Activated CD4-positive, alpha-beta T cell treated with anti-CD3 and anti-CD28 coated beads, Interleukin-2, amount 10 ng/mL, durations not matched to agents 24 days and 14 days (primary cell): ENCODE measurements at regions not wholly inside any gene's neighbourhood (a gene's known extent, or its start where the extent isn't known, plus 50 kb on each side); places are given as distances from the start of the nearest gene placed in this dataset.

Experiments used
- DNase-seq: peaks from one replicate; pipeline ENCODE4 v3.0.0; 2022
- H3K27ac Mint-ChIP-seq: one replicate; pipeline ENCODE4 v1.8.0; 2022; ENCODE audit warnings: mild to moderate bottlenecking, mixed read lengths
- H3K27me3 Mint-ChIP-seq: one replicate; pipeline ENCODE4 v1.8.0; 2022; ENCODE audit warnings: mixed read lengths
- H3K36me3 Mint-ChIP-seq: one replicate; pipeline ENCODE4 v1.8.0; 2022; ENCODE audit warnings: low read depth, mild to moderate bottlenecking, mixed read lengths
- H3K4me1 Mint-ChIP-seq: one replicate; pipeline ENCODE4 v1.8.0; 2021; ENCODE audit warnings: mixed read lengths
- H3K4me3 Mint-ChIP-seq: one replicate; pipeline ENCODE4 v1.8.0; 2022; ENCODE audit warnings: mild to moderate bottlenecking, moderate library complexity, mixed read lengths
- H3K9me3 Mint-ChIP-seq: one replicate; pipeline ENCODE4 v1.8.0; 2021; ENCODE audit warnings: mixed read lengths
- intact Hi-C: fragments of 100-400 bp; cut with micrococcal nuclease; formaldehyde crosslinking; loops from one replicate; pipeline ENCODE4 v1.15.1; 2023

DNA sequence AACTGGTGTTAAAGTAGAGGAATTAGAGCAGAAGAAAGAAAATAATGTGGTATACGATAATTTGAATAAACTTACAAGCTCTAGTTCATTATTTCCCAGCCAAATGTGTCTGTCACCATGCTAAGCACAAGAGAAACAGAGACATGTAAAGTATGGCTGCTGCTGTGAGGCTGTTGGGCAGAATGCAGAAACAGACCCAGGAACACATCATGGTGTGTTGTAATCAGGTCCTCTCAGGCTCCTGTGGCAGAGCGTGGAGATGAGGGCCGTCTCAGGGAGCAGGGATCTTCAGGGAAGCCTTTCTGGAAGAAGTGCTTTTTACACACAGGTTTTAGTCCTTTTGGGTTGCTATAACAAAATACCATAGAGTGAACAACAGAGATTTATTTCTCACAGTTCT lies 710.7 kb upstream of the SGCG start:
- Mint-ChIP-seq H3K27me3 (no peaks in the 10 kb centered on the region), H3K4me3 (no peak overlapping the region), H3K4me1 (no peaks in the 10 kb centered on the region), H3K27ac (no peak overlapping the region), H3K9me3 (peaks cover 4% of the 10 kb centered on the region), H3K36me3 (no peaks in the 10 kb centered on the region)
- intact Hi-C loops: no loop called here
- no peak for DNase-seq

DNA sequence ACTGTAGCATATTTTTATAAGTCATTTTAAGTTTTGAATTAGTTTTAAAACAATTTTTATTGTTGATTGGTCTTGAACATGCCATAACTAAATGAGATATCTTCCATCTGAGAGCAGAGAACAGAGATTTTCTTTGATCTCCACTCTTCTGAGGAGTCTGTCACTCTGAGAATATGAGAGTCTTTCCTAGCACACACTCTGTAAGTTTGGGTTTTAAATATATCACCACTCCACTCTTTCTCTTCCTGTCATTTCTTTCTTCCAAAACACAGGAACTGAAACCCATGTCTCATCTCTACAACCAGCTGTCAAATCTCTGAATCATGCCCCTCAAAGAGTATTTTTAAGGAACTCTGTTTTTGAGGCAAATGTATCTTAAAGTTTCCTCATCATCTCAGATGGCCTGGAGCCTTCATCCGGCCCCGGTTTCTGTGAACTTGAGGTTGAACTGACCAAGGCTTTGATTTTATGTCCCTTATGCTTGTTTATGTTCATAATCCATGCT lies 698.2 kb upstream of the SGCG start:
- Mint-ChIP-seq H3K27me3 (no peaks in the 10 kb centered on the region), H3K9me3 (peaks cover 14% of the 10 kb centered on the region), H3K27ac (no peak overlapping the region), H3K4me1 (no peaks in the 10 kb centered on the region), H3K4me3 (no peak overlapping the region), H3K36me3 (no peaks in the 10 kb centered on the region)
- intact Hi-C loops: no loop called here
- no peak for DNase-seq

DNA sequence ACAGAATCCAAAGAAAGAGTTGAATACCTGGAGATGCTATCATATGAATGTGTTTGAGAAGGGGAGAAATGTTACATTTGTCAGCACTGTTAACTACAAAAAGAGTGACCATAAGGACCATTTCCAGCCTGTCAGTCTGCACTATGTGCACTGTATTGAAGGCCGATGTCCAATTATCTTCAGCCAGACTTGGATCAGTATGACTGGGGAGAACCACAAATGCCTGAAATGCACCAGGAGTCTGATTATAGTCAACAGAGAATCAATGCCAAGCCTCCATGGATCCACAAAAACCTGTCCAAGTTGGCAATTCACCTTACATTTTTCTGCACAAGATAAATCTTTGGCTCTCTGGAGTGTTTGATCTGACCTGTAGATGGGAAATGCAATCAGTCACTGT lies 697.5 kb upstream of the SGCG start:
- intact Hi-C loops: no loop called here
- Mint-ChIP-seq H3K36me3 (no peaks in the 10 kb centered on the region), H3K4me1 (no peaks in the 10 kb centered on the region), H3K4me3 (no peak overlapping the region), H3K27me3 (no peaks in the 10 kb centered on the region), H3K27ac (no peak overlapping the region), H3K9me3 (peaks cover 14% of the 10 kb centered on the region)
- no peak for DNase-seq

DNA sequence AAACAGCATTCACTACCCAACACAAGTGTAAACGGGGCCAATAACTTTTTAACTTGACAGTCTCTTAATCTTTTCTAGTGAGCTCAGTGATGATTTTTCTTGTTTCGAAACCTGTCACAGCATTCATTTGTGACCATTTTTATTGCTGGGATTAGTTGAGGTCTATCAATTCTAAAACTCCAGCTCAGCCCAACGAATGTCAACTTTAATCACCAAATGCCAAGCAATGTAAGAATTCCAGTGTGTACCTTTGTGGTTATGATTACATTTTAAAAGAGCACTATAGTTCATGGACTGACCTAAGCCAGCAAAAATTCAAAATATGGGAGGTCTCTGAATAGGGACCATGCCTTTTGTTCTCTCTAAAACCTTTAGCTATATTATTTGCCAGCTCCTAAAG lies 694.3 kb upstream of the SGCG start:
- H3K36me3 Mint-ChIP-seq: no peaks in the 10 kb centered on the region

DNA sequence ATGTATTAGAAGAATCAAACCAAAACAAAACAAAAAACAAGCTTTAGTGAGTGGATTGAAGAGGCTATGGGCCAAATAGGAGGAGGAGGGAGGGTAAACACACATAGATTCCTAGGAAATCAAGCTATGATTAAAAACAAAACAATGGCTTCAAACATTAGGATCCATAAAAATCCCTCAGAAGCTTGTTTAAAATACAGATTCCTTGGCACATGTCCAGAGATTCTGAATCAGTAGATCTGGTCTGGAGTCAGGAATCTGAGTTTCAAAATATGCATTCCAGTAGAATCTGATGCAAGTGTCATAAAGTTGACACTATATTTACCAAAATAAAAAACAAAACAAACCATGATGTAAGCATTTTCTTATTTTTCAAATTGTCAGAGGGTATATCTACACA lies 692.8 kb upstream of the SGCG start:
- H3K4me1 Mint-ChIP-seq: no peaks in the 10 kb centered on the region
- no peak overlapping the region for H3K27ac Mint-ChIP-seq
- peaks cover 7% of the 10 kb centered on the region for H3K9me3 Mint-ChIP-seq
- intact Hi-C loops: no loop called here
- no peaks in the 10 kb centered on the region for H3K27me3 Mint-ChIP-seq
- H3K4me3 Mint-ChIP-seq: no peak overlapping the region
- DNase-seq: no peak
- H3K36me3 Mint-ChIP-seq: no peaks in the 10 kb centered on the region

More for the DNA sequence above, 694.3 kb upstream of the SGCG start:
- intact Hi-C loops: no loop called here
- Mint-ChIP-seq H3K4me3 (no peak overlapping the region), H3K27ac (no peak overlapping the region), H3K27me3 (no peaks in the 10 kb centered on the region), H3K9me3 (peaks cover 7% of the 10 kb centered on the region), H3K4me1 (no peaks in the 10 kb centered on the region)
- DNase-seq: no peak

DNA sequence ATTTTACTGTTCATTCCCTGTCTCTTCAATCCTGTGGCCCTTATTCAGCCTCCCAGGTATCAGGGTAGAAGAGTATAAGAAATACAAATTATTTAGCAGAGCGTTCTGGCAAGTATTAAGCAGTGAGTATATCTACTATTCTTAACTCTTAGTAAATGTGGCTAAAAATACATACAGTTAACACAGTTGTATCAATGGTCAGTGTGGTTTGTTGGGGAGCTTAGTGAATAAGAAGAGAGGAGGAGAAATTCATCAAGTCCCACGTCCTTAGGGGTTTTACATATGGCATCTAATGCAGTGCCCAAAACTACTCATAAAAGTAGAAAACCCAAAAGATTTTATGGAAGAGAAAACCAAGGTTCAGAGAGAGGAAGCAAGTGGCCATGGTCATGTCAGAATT lies 691.0 kb upstream of the SGCG start:
- DNase-seq: no peak
- H3K4me3 Mint-ChIP-seq: no peak overlapping the region
- H3K9me3 Mint-ChIP-seq: peaks cover 7% of the 10 kb centered on the region
- no peaks in the 10 kb centered on the region for H3K4me1 Mint-ChIP-seq
- intact Hi-C loops: no loop called here
- H3K27me3 Mint-ChIP-seq: no peaks in the 10 kb centered on the region
- no peaks in the 10 kb centered on the region for H3K36me3 Mint-ChIP-seq
- no peak overlapping the region for H3K27ac Mint-ChIP-seq

DNA sequence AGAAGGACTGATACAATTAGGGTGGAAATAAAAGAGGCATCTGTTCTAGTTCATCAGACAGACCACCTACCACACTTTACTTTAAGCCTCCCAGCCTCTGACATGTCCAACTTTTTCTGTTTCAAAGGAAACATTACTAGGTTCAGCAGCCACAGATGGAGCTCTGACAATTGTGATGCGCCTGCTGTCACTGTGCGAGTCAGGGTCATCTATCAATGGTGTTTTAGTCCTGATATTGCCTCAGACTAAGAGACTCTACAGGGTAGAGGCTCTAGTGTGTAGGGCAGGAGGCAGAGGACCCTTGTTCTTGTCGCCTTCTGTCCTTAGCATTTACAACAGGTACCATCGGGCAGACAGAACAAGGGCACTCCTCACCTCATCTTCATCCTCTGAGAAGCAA lies 685.0 kb upstream of the SGCG start:
- H3K9me3 Mint-ChIP-seq: peaks cover 5% of the 10 kb centered on the region
- no peaks in the 10 kb centered on the region for H3K27me3 Mint-ChIP-seq
- H3K27ac Mint-ChIP-seq: no peak overlapping the region
- H3K4me3 Mint-ChIP-seq: no peak overlapping the region
- no peaks in the 10 kb centered on the region for H3K36me3 Mint-ChIP-seq
- DNase-seq: no peak
- H3K4me1 Mint-ChIP-seq: no peaks in the 10 kb centered on the region
- intact Hi-C loops: no loop called here

DNA sequence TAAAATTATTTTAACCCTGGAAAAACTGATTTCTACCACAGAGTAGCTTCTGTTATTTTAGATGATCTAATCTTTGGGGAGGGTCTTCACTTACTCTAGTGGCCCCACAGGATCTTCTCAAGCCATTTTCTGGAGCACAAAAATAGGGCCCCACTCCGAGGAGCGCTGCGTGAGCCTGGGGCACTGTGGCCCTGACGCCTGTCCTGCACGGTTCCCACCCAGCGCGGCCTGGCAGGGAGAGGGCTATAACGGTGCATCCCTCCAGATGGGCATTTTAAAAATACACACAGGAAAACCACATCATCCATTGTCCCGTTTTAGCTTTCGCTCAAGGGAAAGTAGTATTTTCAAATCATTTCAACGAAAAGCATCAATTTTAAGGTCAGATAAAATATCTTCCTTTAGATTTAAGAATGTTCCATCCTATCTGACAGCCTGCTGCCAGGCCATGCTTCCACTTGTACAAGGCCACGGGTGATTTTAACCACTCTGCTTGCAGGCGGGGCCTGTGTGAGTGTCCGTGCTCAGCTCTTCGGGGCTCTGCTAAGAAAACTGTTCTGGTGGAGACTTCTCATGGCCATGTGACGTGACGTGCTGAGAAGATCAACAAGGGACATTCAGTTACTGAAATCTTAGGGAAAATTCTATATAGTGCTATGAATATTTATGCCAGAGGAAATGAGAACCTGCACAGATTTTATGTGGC lies 683.8 kb upstream of the SGCG start:
- H3K4me3 Mint-ChIP-seq: no peak overlapping the region
- intact Hi-C loops: no loop called here
- no peaks in the 10 kb centered on the region for H3K4me1 Mint-ChIP-seq
- no peak overlapping the region for H3K27ac Mint-ChIP-seq
- no peak for DNase-seq
- H3K36me3 Mint-ChIP-seq: no peaks in the 10 kb centered on the region
- H3K27me3 Mint-ChIP-seq: no peaks in the 10 kb centered on the region
- peaks cover 5% of the 10 kb centered on the region for H3K9me3 Mint-ChIP-seq

DNA sequence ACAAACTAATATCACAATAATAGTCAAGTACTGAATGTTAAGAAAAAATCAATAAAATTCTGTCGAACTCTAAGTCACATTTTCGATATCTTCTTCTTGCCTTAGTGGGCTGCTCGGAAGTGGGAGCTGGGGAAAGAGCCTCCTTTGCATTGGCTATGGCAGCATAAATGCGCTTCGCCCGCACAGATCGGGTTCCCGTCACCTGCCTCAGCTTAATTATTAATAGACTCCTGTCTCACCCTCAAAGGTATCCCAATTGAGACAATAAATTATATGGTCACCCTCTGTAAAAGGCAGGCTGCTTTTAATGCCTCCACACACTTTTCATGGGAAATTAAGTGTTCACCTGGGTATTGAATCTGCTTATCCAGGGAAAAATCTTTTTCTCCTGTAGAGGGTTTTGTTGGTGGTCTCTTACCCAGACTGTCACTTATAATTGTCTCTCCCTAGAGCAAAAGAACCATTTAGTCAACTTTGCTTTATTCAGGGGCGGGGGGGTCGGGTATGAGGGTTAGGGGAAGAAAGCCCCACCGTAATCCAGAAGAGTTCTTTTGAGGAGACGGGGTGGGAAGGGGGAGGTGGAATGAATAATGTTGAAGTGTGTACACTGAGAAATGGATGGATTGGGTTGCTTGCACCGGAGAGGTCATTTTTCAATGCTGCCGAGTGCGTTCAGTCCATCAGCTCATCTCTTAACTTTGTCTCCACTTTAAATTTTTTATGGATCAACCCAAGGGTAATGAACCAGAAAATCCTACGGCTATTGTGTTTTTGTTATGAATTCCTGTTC lies 682.6 kb upstream of the SGCG start:
- Mint-ChIP-seq H3K27me3 (no peaks in the 10 kb centered on the region), H3K4me3 (no peak overlapping the region), H3K36me3 (no peaks in the 10 kb centered on the region), H3K9me3 (peaks cover 5% of the 10 kb centered on the region), H3K4me1 (no peaks in the 10 kb centered on the region), H3K27ac (no peak overlapping the region)
- intact Hi-C loops: no loop called here
- DNase-seq: no peak

DNA sequence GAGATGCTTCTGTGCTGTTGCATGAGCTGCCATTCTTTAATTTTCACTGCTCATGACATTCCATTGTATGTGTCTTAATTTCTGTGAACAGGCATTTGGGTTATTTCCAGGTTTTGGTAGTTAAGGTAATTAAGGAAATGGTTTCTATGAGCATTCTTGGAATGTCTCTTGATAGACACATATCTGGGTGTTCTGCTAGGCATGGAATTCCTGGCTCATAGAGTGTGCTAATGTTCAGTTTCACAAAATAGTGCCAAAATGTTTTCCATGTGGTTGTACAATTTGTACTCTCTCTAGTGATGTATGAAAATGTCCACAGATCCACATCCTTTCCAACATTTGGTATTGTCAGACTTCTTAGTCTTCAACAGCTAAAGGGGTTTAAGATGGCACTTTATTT lies 680.9 kb upstream of the SGCG start:
- no peaks in the 10 kb centered on the region for H3K4me1 Mint-ChIP-seq
- no peaks in the 10 kb centered on the region for H3K36me3 Mint-ChIP-seq
- DNase-seq: no peak
- no peak overlapping the region for H3K4me3 Mint-ChIP-seq
- intact Hi-C loops: no loop called here
- H3K27ac Mint-ChIP-seq: no peak overlapping the region
- H3K27me3 Mint-ChIP-seq: no peaks in the 10 kb centered on the region
- peaks cover 5% of the 10 kb centered on the region for H3K9me3 Mint-ChIP-seq

DNA sequence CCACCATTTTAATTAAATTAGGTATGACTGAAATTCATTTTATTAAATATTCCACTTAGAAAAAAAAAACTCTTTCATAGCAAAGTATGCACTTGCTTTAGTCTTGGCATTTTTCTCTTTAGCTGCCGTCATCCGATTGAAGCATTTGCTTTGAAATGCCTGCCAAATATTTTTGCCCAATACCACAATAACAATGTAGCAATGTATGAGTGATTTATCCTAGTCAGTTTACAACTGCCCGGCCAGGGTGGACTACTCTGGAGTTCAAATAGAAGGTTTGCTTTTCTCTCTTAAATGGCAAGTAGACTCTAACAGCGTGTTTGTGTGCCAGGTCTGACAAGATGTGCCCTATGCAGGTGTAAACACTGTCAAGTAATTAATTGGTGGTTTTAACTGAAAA lies 675.3 kb upstream of the SGCG start:
- no peak overlapping the region for H3K4me3 Mint-ChIP-seq
- H3K4me1 Mint-ChIP-seq: no peaks in the 10 kb centered on the region
- H3K27ac Mint-ChIP-seq: no peak overlapping the region
- intact Hi-C loops: no loop called here
- no peaks in the 10 kb centered on the region for H3K9me3 Mint-ChIP-seq
- no peaks in the 10 kb centered on the region for H3K27me3 Mint-ChIP-seq
- no peaks in the 10 kb centered on the region for H3K36me3 Mint-ChIP-seq
- no peak for DNase-seq

DNA sequence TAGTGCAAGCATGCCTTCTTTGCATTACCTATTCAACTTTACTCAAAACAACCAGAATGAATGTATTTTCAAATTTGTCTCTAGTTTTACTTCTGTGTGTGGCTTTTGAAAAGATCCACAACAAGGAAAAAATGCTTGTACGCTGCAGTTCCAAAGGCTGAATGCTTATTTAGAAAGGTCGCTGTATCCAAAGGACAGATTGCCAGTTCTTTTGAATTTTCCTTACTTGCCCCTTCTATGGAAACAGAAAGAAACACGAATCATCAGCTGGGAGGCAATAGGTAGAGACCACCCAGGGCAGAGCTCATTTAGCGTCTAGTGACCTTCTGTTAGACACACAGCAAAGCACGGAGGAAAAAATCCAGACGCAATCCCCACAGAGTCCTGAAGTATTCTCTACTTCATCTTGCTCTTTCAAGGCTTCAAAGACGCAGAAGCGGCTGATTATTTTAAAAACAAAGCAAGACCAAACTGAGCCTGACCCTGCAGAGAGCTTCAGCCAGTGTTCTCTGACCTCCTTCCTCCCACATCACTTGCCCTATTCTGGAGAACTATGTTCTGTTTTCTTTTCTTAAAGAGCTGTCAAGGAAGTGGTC lies 674.6 kb upstream of the SGCG start:
- intact Hi-C loops: no loop called here
- Mint-ChIP-seq H3K36me3 (no peaks in the 10 kb centered on the region), H3K9me3 (no peaks in the 10 kb centered on the region)

DNA sequence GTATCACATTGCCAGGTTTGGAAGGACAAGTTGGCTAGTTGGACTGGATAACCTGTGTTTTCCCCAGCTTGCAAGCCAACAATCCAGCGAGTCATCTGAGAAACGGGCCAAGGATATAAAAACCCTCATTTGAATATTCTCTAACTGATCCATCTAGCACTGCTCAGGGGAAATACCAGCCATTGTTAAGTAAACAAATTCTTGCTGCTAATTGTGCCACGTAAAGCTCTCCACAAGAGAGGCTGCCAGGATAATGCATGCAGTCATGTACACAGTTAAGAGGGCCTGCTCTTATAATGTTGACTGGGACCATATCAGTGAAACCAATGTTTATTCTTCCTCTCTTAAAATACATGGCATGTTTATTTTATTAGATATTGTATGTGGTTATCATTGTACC lies 663.2 kb upstream of the SGCG start:
- H3K4me1 Mint-ChIP-seq: no peaks in the 10 kb centered on the region
- no peaks in the 10 kb centered on the region for H3K36me3 Mint-ChIP-seq
- intact Hi-C loops: no loop called here
- H3K27me3 Mint-ChIP-seq: no peaks in the 10 kb centered on the region
- no peak overlapping the region for H3K4me3 Mint-ChIP-seq
- no peak for DNase-seq
- no peak overlapping the region for H3K27ac Mint-ChIP-seq
- peaks cover 3% of the 10 kb centered on the region for H3K9me3 Mint-ChIP-seq

More for the DNA sequence above, 674.6 kb upstream of the SGCG start:
- no peaks in the 10 kb centered on the region for H3K4me1 Mint-ChIP-seq
- no peak overlapping the region for H3K4me3 Mint-ChIP-seq
- no peak overlapping the region for H3K27ac Mint-ChIP-seq
- DNase-seq: no peak
- H3K27me3 Mint-ChIP-seq: no peaks in the 10 kb centered on the region

DNA sequence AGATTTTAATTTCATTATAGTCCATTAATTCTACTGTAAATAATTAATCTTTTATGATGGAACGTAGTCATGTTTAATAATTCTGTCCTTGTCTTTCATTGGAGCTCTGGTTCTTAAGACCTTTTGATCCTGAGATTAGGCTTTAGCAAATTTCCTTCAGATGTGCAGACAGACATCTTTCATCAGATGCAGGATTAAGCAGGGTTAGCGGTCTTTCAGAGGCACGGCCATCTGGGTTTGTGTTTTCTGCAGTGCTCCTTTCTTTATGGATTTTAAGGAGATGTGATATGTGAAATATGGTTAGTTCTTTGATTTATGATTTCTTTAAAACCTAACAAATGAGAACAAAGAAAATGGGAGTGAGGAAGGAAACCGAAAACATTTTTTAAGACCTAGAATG lies 643.9 kb upstream of the SGCG start:
- intact Hi-C loops: no loop called here

More for the DNA sequence above, 643.9 kb upstream of the SGCG start:
- H3K36me3 Mint-ChIP-seq: peaks cover 1% of the 10 kb centered on the region
- no peak for DNase-seq
- H3K27ac Mint-ChIP-seq: no peak overlapping the region
- no peak overlapping the region for H3K4me3 Mint-ChIP-seq
- H3K9me3 Mint-ChIP-seq: peaks cover 12% of the 10 kb centered on the region
- H3K27me3 Mint-ChIP-seq: no peaks in the 10 kb centered on the region
- H3K4me1 Mint-ChIP-seq: no peaks in the 10 kb centered on the region
